Gastroesophageal sphincter (tissue), 3 donors: ENCODE measurements at regions not wholly inside any gene's neighbourhood (a gene's known extent, or its start where the extent isn't known, plus 50 kb on each side); places are given as distances from the start of the nearest gene placed in this dataset.
"Not testable (repeated sequence)": the region's sequence is repeated elsewhere in the genome, so short reads cannot be mapped to it uniquely, and the experiment has no call there.

Source experiments
- CTCF ChIP-seq, 4 experiments: fragments of 200-600 bp in 2 of 4; fragments of 450-650 bp in 2 of 4; sonication (generic) in 1 of 4; IDR thresholded peaks; one replicate each; pipeline ENCODE4 v1.5.1; 2017 to 2019; ENCODE audit warnings: antibody characterized with exemption in 4 of 4, mild to moderate bottlenecking in 2 of 4, moderate library complexity in 2 of 4
- POLR2A ChIP-seq, 2 donors: fragments of 450-650 bp; IDR thresholded peaks; one replicate each; pipeline ENCODE4 v1.6.1; 2017; ENCODE audit warnings: antibody characterized with exemption in 2 of 2, mild to moderate bottlenecking in 2 of 2, moderate library complexity in 1 of 2
- POLR2AphosphoS5 ChIP-seq: sonication (generic); formaldehyde crosslinking; IDR thresholded peaks from one replicate; pipeline ENCODE4 v1.6.1; 2017; ENCODE audit warnings: antibody characterized with exemption

GRCh38 chr14:19272235-19272634 lies 161.9 kb downstream of the POTEG start:
- TF ChIP-seq CTCF (IDR thresholded peaks at IDR 0.05); POLR2AphosphoS5; POLR2A (IDR thresholded peaks at IDR 0.05): not testable (repeated sequence)
